Ovary (tissue), 3 donors: ENCODE measurements at regions not wholly inside any gene's neighbourhood (a gene's known extent, or its start where the extent isn't known, plus 50 kb on each side); places are given as distances from the start of the nearest gene placed in this dataset.

ENCODE experiments used
- CTCF ChIP-seq, 3 donors: fragments of 450-650 bp in 2 of 3; fragments of 200-600 bp in 1 of 3; IDR thresholded peaks; one replicate each; pipeline versions ENCODE4 v1.5.1 to v1.8.0; 2016 to 2022; ENCODE audit warnings: antibody characterized with exemption in 3 of 3, mild to moderate bottlenecking in 1 of 3
- EP300 ChIP-seq: sonication (generic); formaldehyde crosslinking; IDR thresholded peaks from one replicate; pipeline ENCODE4 v1.6.1; 2017; ENCODE audit warnings: antibody characterized with exemption
- POLR2A ChIP-seq: fragments of 450-650 bp; IDR thresholded peaks from one replicate; pipeline ENCODE4 v1.6.1; 2017; ENCODE audit warnings: antibody characterized with exemption, mild to moderate bottlenecking, moderate library complexity
- donor health status: DM: no; HTN: no; CAD: no.

DNA sequence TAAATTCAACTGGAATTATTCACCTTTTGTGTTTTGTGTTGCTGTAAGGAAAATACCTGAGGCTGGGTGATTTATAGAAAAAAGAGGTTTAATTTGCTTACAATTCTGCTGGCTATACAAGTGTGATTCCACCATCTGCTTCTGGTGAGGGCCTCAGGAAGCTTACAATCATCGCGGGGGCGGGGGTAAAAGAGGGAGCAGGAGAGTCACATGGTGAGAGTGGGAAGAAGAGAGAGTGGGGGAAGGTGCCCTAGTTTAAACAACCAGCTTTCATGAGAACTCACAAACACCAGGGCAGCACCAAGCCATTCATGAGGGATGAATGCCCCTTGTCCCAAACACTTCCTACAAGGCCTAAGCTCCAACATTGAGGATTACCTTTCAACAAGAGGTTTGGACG is 760.7 kb upstream of the PCDH9 start:
- TF ChIP-seq CTCF (IDR thresholded peaks at IDR 0.05) (no peak), EP300 (no peak), POLR2A (no peak)
